Parathyroid adenoma (tissue), 2 donors: ENCODE measurements at regions not wholly inside any gene's neighbourhood (a gene's known extent, or its start where the extent isn't known, plus 50 kb on each side); places are given as distances from the start of the nearest gene placed in this dataset.
A peak's percentile ranks its signal among the peaks of the same experiment; 100 is the strongest.

ENCODE experiments used
- H2AFZ ChIP-seq: fragments of 300-600 bp; sonication (generic); one replicate; pipeline ENCODE4 v1.7.0; 2017; ENCODE audit warnings: antibody characterized with exemption, mild to moderate bottlenecking
- H3K27ac ChIP-seq: fragments of 300-600 bp; sonication (generic); one replicate; pipeline ENCODE4 v1.7.0; 2017
- H3K27me3 ChIP-seq: fragments of 300-600 bp; sonication (generic); one replicate; pipeline ENCODE4 v1.7.0; 2017; ENCODE audit warnings: low read length; ENCODE audit not compliant: control insufficient read depth, insufficient read depth
- H3K36me3 ChIP-seq: fragments of 300-600 bp; sonication (generic); one replicate; pipeline ENCODE4 v1.7.0; 2017; ENCODE audit warnings: low read length; ENCODE audit not compliant: control insufficient read depth, insufficient read depth
- H3K4me1 ChIP-seq: fragments of 300-600 bp; sonication (generic); one replicate; pipeline ENCODE4 v1.7.0; 2017; ENCODE audit warnings: control low read depth
- H3K4me2 ChIP-seq: fragments of 300-600 bp; sonication (generic); one replicate; pipeline ENCODE4 v1.7.0; 2017; ENCODE audit warnings: low read length
- H3K4me3 ChIP-seq: fragments of 300-600 bp; sonication (generic); one replicate; pipeline ENCODE4 v1.7.0; 2017; ENCODE audit warnings: low read depth, low read length
- H3K79me2 ChIP-seq: fragments of 300-600 bp; sonication (generic); one replicate; pipeline ENCODE4 v1.7.0; 2017; ENCODE audit warnings: control low read depth
- H3K9ac ChIP-seq: fragments of 300-600 bp; sonication (generic); one replicate; pipeline ENCODE4 v1.7.0; 2017; ENCODE audit warnings: mild to moderate bottlenecking
- H3K9me3 ChIP-seq: fragments of 300-600 bp; sonication (generic); one replicate; pipeline ENCODE4 v1.7.0; 2017; ENCODE audit warnings: low read length; ENCODE audit not compliant: control insufficient read depth
- TF ChIP-seq, protein P1 (sequence below): fragments of 300-600 bp; sonication (generic); IDR thresholded peaks from one replicate; pipeline ENCODE4 v1.7.0; 2017; ENCODE audit warnings: antibody characterized with exemption, mild to moderate bottlenecking
- donor health status: primary hyperparathyroidism.

DNA sequence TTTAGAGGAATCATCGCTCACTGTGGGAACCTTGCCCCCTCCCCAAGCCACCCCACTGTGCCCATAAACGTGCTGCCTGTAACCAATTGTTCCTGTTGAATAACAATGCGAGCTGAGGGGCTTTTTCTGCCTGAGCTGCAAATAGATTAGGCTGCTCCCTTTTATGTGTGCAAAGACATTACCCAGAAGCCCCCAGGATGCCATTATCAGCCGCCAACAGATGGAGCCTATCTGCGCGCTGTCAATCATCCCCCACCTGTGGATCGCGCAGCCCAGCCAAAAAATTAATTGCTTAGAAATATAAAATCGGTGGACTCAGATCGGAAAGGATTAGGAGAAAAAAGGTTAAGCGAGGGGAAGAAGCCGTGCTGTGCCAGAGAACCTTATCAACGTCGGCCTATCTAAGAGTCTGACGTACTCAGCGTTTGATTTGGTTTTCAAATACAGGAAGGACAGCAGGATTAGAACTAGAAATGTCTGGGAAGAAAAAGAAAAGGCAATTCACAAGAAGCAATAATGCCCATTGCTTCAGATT lies 167.3 kb upstream of the MYO3A start:
- Histone ChIP-seq H3K4me1 (no peaks in the 10 kb centered on the region), H3K27ac (no peak overlapping the region), H3K36me3 (no peaks in the 10 kb centered on the region), H2AFZ (no peak overlapping the region), H3K4me3 (no peak overlapping the region), H3K79me2 (no peaks in the 10 kb centered on the region), H3K27me3 (no peaks in the 10 kb centered on the region), H3K9me3 (no peaks in the 10 kb centered on the region), H3K4me2 (no peak overlapping the region), H3K9ac (no peak overlapping the region)
- TF ChIP-seq, protein P1, sequence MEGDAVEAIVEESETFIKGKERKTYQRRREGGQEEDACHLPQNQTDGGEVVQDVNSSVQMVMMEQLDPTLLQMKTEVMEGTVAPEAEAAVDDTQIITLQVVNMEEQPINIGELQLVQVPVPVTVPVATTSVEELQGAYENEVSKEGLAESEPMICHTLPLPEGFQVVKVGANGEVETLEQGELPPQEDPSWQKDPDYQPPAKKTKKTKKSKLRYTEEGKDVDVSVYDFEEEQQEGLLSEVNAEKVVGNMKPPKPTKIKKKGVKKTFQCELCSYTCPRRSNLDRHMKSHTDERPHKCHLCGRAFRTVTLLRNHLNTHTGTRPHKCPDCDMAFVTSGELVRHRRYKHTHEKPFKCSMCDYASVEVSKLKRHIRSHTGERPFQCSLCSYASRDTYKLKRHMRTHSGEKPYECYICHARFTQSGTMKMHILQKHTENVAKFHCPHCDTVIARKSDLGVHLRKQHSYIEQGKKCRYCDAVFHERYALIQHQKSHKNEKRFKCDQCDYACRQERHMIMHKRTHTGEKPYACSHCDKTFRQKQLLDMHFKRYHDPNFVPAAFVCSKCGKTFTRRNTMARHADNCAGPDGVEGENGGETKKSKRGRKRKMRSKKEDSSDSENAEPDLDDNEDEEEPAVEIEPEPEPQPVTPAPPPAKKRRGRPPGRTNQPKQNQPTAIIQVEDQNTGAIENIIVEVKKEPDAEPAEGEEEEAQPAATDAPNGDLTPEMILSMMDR, result no peak

- Histone ChIP-seq H3K27me3 (no peaks in the 10 kb centered on the region), H3K4me1 (no peaks in the 10 kb centered on the region), H3K27ac (no peak overlapping the region), H3K4me2 (no peak overlapping the region), H3K9me3 (no peaks in the 10 kb centered on the region), H3K36me3 (no peaks in the 10 kb centered on the region), H3K4me3 (no peak overlapping the region), H3K79me2 (no peaks in the 10 kb centered on the region), H3K9ac (no peak overlapping the region), H2AFZ (no peak overlapping the region)
- TF ChIP-seq, protein P1, result no peak
These were observed 165.9 kb upstream of the MYO3A start for GRCh38 chr10:25768167-25768566.

GRCh38 chr10:25778646-25779045 lies 155.4 kb upstream of the MYO3A start:
- no peak overlapping the region for H2AFZ ChIP-seq
- no peaks in the 10 kb centered on the region for H3K9me3 ChIP-seq
- no peak overlapping the region for H3K4me3 ChIP-seq
- no peak overlapping the region for H3K27ac ChIP-seq
- no peaks in the 10 kb centered on the region for H3K27me3 ChIP-seq
- no peaks in the 10 kb centered on the region for H3K4me1 ChIP-seq
- no peak overlapping the region for H3K4me2 ChIP-seq
- no peaks in the 10 kb centered on the region for H3K36me3 ChIP-seq
- H3K9ac ChIP-seq, result no peak overlapping the region
- no peaks in the 10 kb centered on the region for H3K79me2 ChIP-seq
- TF ChIP-seq, protein P1, result no peak

DNA sequence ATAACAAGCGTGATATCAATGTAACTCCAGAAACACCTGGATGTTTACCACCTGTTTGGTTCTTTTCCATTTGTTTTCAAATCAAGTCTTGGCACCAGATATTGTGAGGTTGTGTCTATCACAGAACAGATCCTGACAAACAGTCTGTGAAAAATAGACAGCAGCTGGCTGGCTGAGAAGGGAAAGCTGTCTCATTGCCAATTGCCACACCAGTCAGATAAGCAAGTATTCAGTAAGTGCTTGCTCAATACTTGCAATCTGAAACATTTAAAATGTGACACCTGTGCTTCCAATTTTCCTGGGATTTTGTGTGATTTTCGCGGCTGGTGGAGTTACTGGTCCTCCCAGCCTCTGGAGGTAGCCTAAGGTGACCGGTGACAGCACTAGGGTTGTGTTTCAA lies 147.9 kb upstream of the MYO3A start:
- Histone ChIP-seq H3K4me3 (no peak overlapping the region), H3K36me3 (no peaks in the 10 kb centered on the region), H3K4me1 (no peaks in the 10 kb centered on the region), H3K79me2 (no peaks in the 10 kb centered on the region), H2AFZ (no peak overlapping the region), H3K27me3 (no peaks in the 10 kb centered on the region), H3K9me3 (no peaks in the 10 kb centered on the region), H3K27ac (no peak overlapping the region), H3K9ac (no peak overlapping the region), H3K4me2 (no peak overlapping the region)
- TF ChIP-seq, protein P1, result no peak

- Histone ChIP-seq H3K36me3 (no peaks in the 10 kb centered on the region), H3K27ac (no peak overlapping the region), H3K9ac (no peak overlapping the region), H3K79me2 (no peaks in the 10 kb centered on the region), H2AFZ (peak overlapping the region; percentile 25), H3K4me1 (no peaks in the 10 kb centered on the region), H3K9me3 (no peaks in the 10 kb centered on the region), H3K4me2 (no peak overlapping the region), H3K4me3 (no peak overlapping the region), H3K27me3 (no peaks in the 10 kb centered on the region)
- TF ChIP-seq, protein P1, result no peak
These were observed 147.1 kb upstream of the MYO3A start for GRCh38 chr10:25786899-25787298.
